Body of pancreas (tissue), 4 donors: ENCODE measurements at regions not wholly inside any gene's neighbourhood (a gene's known extent, or its start where the extent isn't known, plus 50 kb on each side); places are given as distances from the start of the nearest gene placed in this dataset.

Source experiments
- CTCF ChIP-seq, 7 experiments: fragments of 450-650 bp in 4 of 7; fragments of 200-600 bp in 3 of 7; sonication (generic) in 3 of 7; IDR thresholded peaks; one replicate each; pipeline ENCODE4 v1.5.1; 2016 to 2019; ENCODE audit warnings: antibody characterized with exemption in 7 of 7
- POLR2A ChIP-seq, 3 donors: fragments of 450-650 bp; IDR thresholded peaks; one replicate each; pipeline ENCODE4 v1.6.1; 2016; ENCODE audit warnings: antibody characterized with exemption in 3 of 3, mild to moderate bottlenecking in 2 of 3

- TF ChIP-seq CTCF (IDR thresholded peaks at IDR 0.05), result no peak
- no peak for TF ChIP-seq POLR2A (IDR thresholded peaks at IDR 0.05)
These were observed 116.2 kb upstream of the SRSF6 start for GRCh38 chr20:43341511-43341910.
